ENCODE measurements at regions not wholly inside any gene's neighbourhood (a gene's known extent, or its start where the extent isn't known, plus 50 kb on each side); places are given as distances from the start of the nearest gene placed in this dataset.

- Histone ChIP-seq H3K9ac (ENCODE audit: low read length) (no peak overlapping the region), H3K27me3 (replicated peaks in 1 of 4; ENCODE audit: control extremely low read depth in 1 of 4, control insufficient read depth in 3 of 4, insufficient read depth in 4 of 4, low read length in 3 of 4) (peaks cover 0 to 7% (median 2%) of the 10 kb centered on the region in 4 experiments), H3K79me2 (ENCODE audit: control insufficient read depth, insufficient read depth, low read length) (no peaks in the 10 kb centered on the region), H3K4me1 (ENCODE audit: control insufficient read depth in 2 of 2, insufficient read depth in 2 of 2, low read length in 2 of 2) (no peaks in the 10 kb centered on the region), H4K20me1 (ENCODE audit: control insufficient read depth, insufficient read depth, low read length, poor library complexity, severe bottlenecking) (no peaks in the 10 kb centered on the region), H2AFZ (ENCODE audit: insufficient read depth, low read depth, low read length, poor library complexity, severe bottlenecking) (no peak overlapping the region), H3K9me3 (ENCODE audit: control extremely low read depth in 1 of 3, control insufficient read depth in 2 of 3, insufficient read depth in 1 of 3, low read length in 2 of 3) (peaks cover 0 to 3% (median 0%) of the 10 kb centered on the region in 3 donors), H3K4me3 (ENCODE audit: control extremely low read depth in 1 of 5, extremely low read depth in 1 of 5, insufficient read depth in 1 of 5, low read depth in 2 of 5, low read length in 4 of 5) (no peak overlapping the region), H3K36me3 (replicated peaks in 1 of 2; ENCODE audit: control extremely low read depth in 1 of 2, control insufficient read depth in 1 of 2, extremely low read depth in 1 of 2, insufficient read depth in 2 of 2, low read length in 1 of 2) (no peaks in the 10 kb centered on the region), H3K27ac (ENCODE audit: low read length in 2 of 2) (no peak overlapping the region), H3K4me2 (replicated peaks; ENCODE audit: low read depth, low read length, poor library complexity, severe bottlenecking) (no peak overlapping the region)
- ChIA-PET CTCF (interaction anchor here (1.0 kb wide), 1 partner anchor 396 kb away, joined by 3 read pairs; no protein-coding TSS in a partner anchor), POLR2A (no interaction called here)
- Mint-ChIP-seq H3K27ac (no peak overlapping the region), H3K9me3 (ENCODE audit: insufficient read depth) (peaks cover 4% of the 10 kb centered on the region), H3K4me1 (no peaks in the 10 kb centered on the region), H3K27me3 (peaks cover 13% of the 10 kb centered on the region), H3K4me3 (no peak overlapping the region)
- TF ChIP-seq CTCF (IDR thresholded peaks at IDR 0.05) (no peak), EZH2 (IDR thresholded peaks at IDR 0.05; ENCODE audit: borderline replicate concordance, insufficient read depth, low read depth, low read length, poor library complexity, severe bottlenecking) (no peak)
- DNase-seq: no peak
- WGBS (ENCODE audit: insufficient coverage): no CpG with 5 or more reads among the region's 5 CpGs
- no peak for ATAC-seq (ENCODE audit: low read depth)
- intact Hi-C loops (cut with micrococcal nuclease): no loop called here
Measured at GRCh38 chr3:170705131-170705530, 119.3 kb upstream of the SLC7A14 start.

- H2AFZ ChIP-seq (ENCODE audit: insufficient read depth, low read depth, low read length, poor library complexity, severe bottlenecking): no peak overlapping the region
- H3K4me3 ChIP-seq (ENCODE audit: control extremely low read depth in 1 of 5, extremely low read depth in 1 of 5, insufficient read depth in 1 of 5, low read depth in 2 of 5, low read length in 4 of 5): no peak overlapping the region
- H3K27ac Mint-ChIP-seq: no peak overlapping the region
- 91% methylated on average over 1 of the region's 1 CpG for WGBS (ENCODE audit: insufficient coverage)
- H3K27me3 Mint-ChIP-seq: peaks cover 19% of the 10 kb centered on the region
- POLR2A ChIA-PET: no interaction called here
- H3K36me3 ChIP-seq (replicated peaks in 1 of 2; ENCODE audit: control extremely low read depth in 1 of 2, control insufficient read depth in 1 of 2, extremely low read depth in 1 of 2, insufficient read depth in 2 of 2, low read length in 1 of 2): no peaks in the 10 kb centered on the region
- H3K27ac ChIP-seq (ENCODE audit: low read length in 2 of 2): no peak overlapping the region
- H3K4me3 Mint-ChIP-seq: no peak overlapping the region
- CTCF ChIA-PET: no interaction called here
- H4K20me1 ChIP-seq (ENCODE audit: control insufficient read depth, insufficient read depth, low read length, poor library complexity, severe bottlenecking): no peaks in the 10 kb centered on the region
- H3K9me3 Mint-ChIP-seq (ENCODE audit: insufficient read depth): no peaks in the 10 kb centered on the region
- TF ChIP-seq CTCF (IDR thresholded peaks at IDR 0.05) (no peak), EZH2 (IDR thresholded peaks at IDR 0.05; ENCODE audit: borderline replicate concordance, insufficient read depth, low read depth, low read length, poor library complexity, severe bottlenecking) (no peak)
- H3K9me3 ChIP-seq (ENCODE audit: control extremely low read depth in 1 of 3, control insufficient read depth in 2 of 3, insufficient read depth in 1 of 3, low read length in 2 of 3): no peaks in the 10 kb centered on the region
- H3K4me1 Mint-ChIP-seq: no peaks in the 10 kb centered on the region
- intact Hi-C loops (cut with micrococcal nuclease): no loop called here
- H3K79me2 ChIP-seq (ENCODE audit: control insufficient read depth, insufficient read depth, low read length): no peaks in the 10 kb centered on the region
- H3K4me2 ChIP-seq (replicated peaks; ENCODE audit: low read depth, low read length, poor library complexity, severe bottlenecking): no peak overlapping the region
- no peaks in the 10 kb centered on the region for H3K4me1 ChIP-seq (ENCODE audit: control insufficient read depth in 2 of 2, insufficient read depth in 2 of 2, low read length in 2 of 2)
- ATAC-seq (ENCODE audit: low read depth): no peak
- peaks cover 0 to 7% (median 0%) of the 10 kb centered on the region in 4 experiments for H3K27me3 ChIP-seq (replicated peaks in 1 of 4; ENCODE audit: control extremely low read depth in 1 of 4, control insufficient read depth in 3 of 4, insufficient read depth in 4 of 4, low read length in 3 of 4)
- no peak overlapping the region for H3K9ac ChIP-seq (ENCODE audit: low read length)
- no peak for DNase-seq
Measured at GRCh38 chr3:170703121-170703588, 117.3 kb upstream of the SLC7A14 start.
